ENCODE measurements at regions not wholly inside any gene's neighbourhood (a gene's known extent, or its start where the extent isn't known, plus 50 kb on each side); places are given as distances from the start of the nearest gene placed in this dataset.

- no peaks in the 10 kb centered on the region for H3K9me3 ChIP-seq (ENCODE audit: low read depth)
- DNase-seq (ENCODE audit: low spot score): no peak
- WGBS (ENCODE audit: low lambda C conversion rate, missing lambda C conversion rate): 64% methylated on average over 1 of the region's 1 CpG
- H3K27ac ChIP-seq: no peak overlapping the region
- H2AFZ ChIP-seq: no peak overlapping the region
- H3K4me1 ChIP-seq (ENCODE audit: insufficient read depth): no peaks in the 10 kb centered on the region
- H3K79me2 ChIP-seq: no peaks in the 10 kb centered on the region
- no peak overlapping the region for H3K4me3 ChIP-seq
- no peaks in the 10 kb centered on the region for H3K36me3 ChIP-seq (replicated peaks; ENCODE audit: insufficient read depth, low read depth)
- no peaks in the 10 kb centered on the region for H3K27me3 ChIP-seq
- H4K20me1 ChIP-seq (ENCODE audit: insufficient read depth, poor library complexity, severe bottlenecking): no peaks in the 10 kb centered on the region
- TF ChIP-seq CTCF (IDR thresholded peaks at IDR 0.05; ENCODE audit: poor library complexity) (no peak), EZH2phosphoT487 (IDR thresholded peaks at IDR 0.05; ENCODE audit: low read depth, severe bottlenecking, unreplicated experiment) (no peak), EZH2 (IDR thresholded peaks at IDR 0.05; ENCODE audit: borderline replicate concordance) (no peak)
- H3K9me2 ChIP-seq (replicated peaks; ENCODE audit: insufficient read depth): no peaks in the 10 kb centered on the region
- no peak overlapping the region for H3K4me2 ChIP-seq
These were observed 1294.2 kb downstream of the EFNA5 start for GRCh38 chr5:106376522-106376921.

GRCh38 chr5:106374956-106375355 is 1295.8 kb downstream of the EFNA5 start:
- H3K9me3 ChIP-seq (ENCODE audit: low read depth): no peaks in the 10 kb centered on the region
- H2AFZ ChIP-seq: no peak overlapping the region
- no peaks in the 10 kb centered on the region for H4K20me1 ChIP-seq (ENCODE audit: insufficient read depth, poor library complexity, severe bottlenecking)
- no peak overlapping the region for H3K4me2 ChIP-seq
- no peaks in the 10 kb centered on the region for H3K4me1 ChIP-seq (ENCODE audit: insufficient read depth)
- no peaks in the 10 kb centered on the region for H3K79me2 ChIP-seq
- H3K4me3 ChIP-seq: no peak overlapping the region
- TF ChIP-seq EZH2 (IDR thresholded peaks at IDR 0.05; ENCODE audit: borderline replicate concordance) (no peak), EZH2phosphoT487 (IDR thresholded peaks at IDR 0.05; ENCODE audit: low read depth, severe bottlenecking, unreplicated experiment) (no peak), CTCF (IDR thresholded peaks at IDR 0.05; ENCODE audit: poor library complexity) (no peak)
- no peak overlapping the region for H3K27ac ChIP-seq
- H3K36me3 ChIP-seq (replicated peaks; ENCODE audit: insufficient read depth, low read depth): no peaks in the 10 kb centered on the region
- H3K9me2 ChIP-seq (replicated peaks; ENCODE audit: insufficient read depth): no peaks in the 10 kb centered on the region
- no peak for DNase-seq (ENCODE audit: low spot score)
- no peaks in the 10 kb centered on the region for H3K27me3 ChIP-seq

- Histone ChIP-seq H3K4me2 (no peak overlapping the region), H3K79me2 (no peaks in the 10 kb centered on the region), H3K9me3 (ENCODE audit: low read depth) (no peaks in the 10 kb centered on the region), H3K36me3 (replicated peaks; ENCODE audit: insufficient read depth, low read depth) (no peaks in the 10 kb centered on the region), H3K4me3 (no peak overlapping the region), H3K9me2 (replicated peaks; ENCODE audit: insufficient read depth) (no peaks in the 10 kb centered on the region), H3K27me3 (no peaks in the 10 kb centered on the region), H2AFZ (no peak overlapping the region), H3K4me1 (ENCODE audit: insufficient read depth) (no peaks in the 10 kb centered on the region), H3K27ac (no peak overlapping the region), H4K20me1 (ENCODE audit: insufficient read depth, poor library complexity, severe bottlenecking) (no peaks in the 10 kb centered on the region)
- 95% methylated on average over 1 of the region's 1 CpG for WGBS (ENCODE audit: low lambda C conversion rate, missing lambda C conversion rate)
- no peak for TF ChIP-seq EZH2 (IDR thresholded peaks at IDR 0.05; ENCODE audit: borderline replicate concordance)
- TF ChIP-seq EZH2phosphoT487 (IDR thresholded peaks at IDR 0.05; ENCODE audit: low read depth, severe bottlenecking, unreplicated experiment): no peak
- TF ChIP-seq CTCF (IDR thresholded peaks at IDR 0.05; ENCODE audit: poor library complexity): no peak
- DNase-seq (ENCODE audit: low spot score): no peak
These were observed 1302.7 kb downstream of the EFNA5 start for GRCh38 chr5:106368021-106368420.

- Histone ChIP-seq H4K20me1 (ENCODE audit: insufficient read depth, poor library complexity, severe bottlenecking) (no peaks in the 10 kb centered on the region), H3K27me3 (no peaks in the 10 kb centered on the region), H3K4me1 (ENCODE audit: insufficient read depth) (no peaks in the 10 kb centered on the region), H3K79me2 (no peaks in the 10 kb centered on the region), H3K9me3 (ENCODE audit: low read depth) (no peaks in the 10 kb centered on the region), H3K27ac (no peak overlapping the region), H3K36me3 (replicated peaks; ENCODE audit: insufficient read depth, low read depth) (no peaks in the 10 kb centered on the region), H2AFZ (no peak overlapping the region), H3K9me2 (replicated peaks; ENCODE audit: insufficient read depth) (no peaks in the 10 kb centered on the region), H3K4me3 (no peak overlapping the region), H3K4me2 (no peak overlapping the region)
- WGBS (ENCODE audit: low lambda C conversion rate, missing lambda C conversion rate): 97% methylated on average over 1 of the region's 1 CpG
- no peak for DNase-seq (ENCODE audit: low spot score)
- TF ChIP-seq CTCF (IDR thresholded peaks at IDR 0.05; ENCODE audit: poor library complexity) (no peak), EZH2 (IDR thresholded peaks at IDR 0.05; ENCODE audit: borderline replicate concordance) (no peak)
These were observed 1303.5 kb downstream of the EFNA5 start for GRCh38 chr5:106367281-106367680.
